SK-N-MC (cell line): ENCODE measurements at regions not wholly inside any gene's neighbourhood (a gene's known extent, or its start where the extent isn't known, plus 50 kb on each side); places are given as distances from the start of the nearest gene placed in this dataset.

Experiments used
- DNase-seq: peaks from one replicate; pipeline ENCODE4 v3.0.0-alpha.2; 2011; ENCODE audit warnings: low read depth, low spot score
- H3K27ac ChIP-seq: fragments of 200-600 bp; sonication (generic); 2 replicates; pipeline ENCODE4 v1.5.1; 2016; ENCODE audit warnings: mixed run types
- H3K36me3 ChIP-seq: fragments of 200-600 bp; sonication (generic); 2 replicates; pipeline ENCODE4 v1.6.1; 2017; ENCODE audit warnings: antibody characterized with exemption, low read length, mixed read lengths; ENCODE audit not compliant: insufficient read depth
- H3K4me3 ChIP-seq: fragments of 200-600 bp; sonication (generic); 2 replicates; pipeline ENCODE4 v1.5.1; 2016
- H3K9ac ChIP-seq: fragments of 200-600 bp; sonication (generic); 2 replicates; pipeline ENCODE4 v1.8.0; 2017; ENCODE audit warnings: mixed run types, mixed read lengths; ENCODE audit not compliant: insufficient read length
- H3K9me3 ChIP-seq: fragments of 200-600 bp; sonication (generic); 2 replicates; pipeline ENCODE4 v1.6.1; 2017; ENCODE audit warnings: low read depth, mild to moderate bottlenecking, antibody characterized with exemption, low read length, moderate library complexity, mixed read lengths
- EZH2 ChIP-seq: fragments of 200-600 bp; sonication (generic); IDR thresholded peaks from one replicate; pipeline ENCODE4 v1.6.1; 2017; ENCODE audit warnings: antibody characterized with exemption
- FOXP2 ChIP-seq: optimal IDR thresholded peaks from 2 replicates; pipeline ENCODE3; 2011; ENCODE audit warnings: mild to moderate bottlenecking, moderate library complexity; ENCODE audit not compliant: insufficient read depth; ENCODE audit errors: extremely low read length, control extremely low read depth
- POLR2AphosphoS5 ChIP-seq: IDR thresholded peaks from 2 replicates; pipeline ENCODE4 v1.6.1; 2012; ENCODE audit warnings: mild to moderate bottlenecking, low read depth, low read length, borderline replicate concordance

GRCh38 chr17:13813347-13814240, 211.9 kb upstream of the HS3ST3A1 start:
- Histone ChIP-seq H3K27ac (no peak overlapping the region), H3K9me3 (no peaks in the 10 kb centered on the region), H3K4me3 (no peak overlapping the region), H3K9ac (no peak overlapping the region), H3K36me3 (no peaks in the 10 kb centered on the region)
- no peak for DNase-seq
- TF ChIP-seq FOXP2, result no peak
- TF ChIP-seq EZH2, result no peak
- no peak for TF ChIP-seq POLR2AphosphoS5

GRCh38 chr17:13822700-13823099, 221.0 kb upstream of the HS3ST3A1 start:
- Histone ChIP-seq H3K4me3 (no peak overlapping the region), H3K27ac (no peak overlapping the region), H3K9me3 (no peaks in the 10 kb centered on the region), H3K9ac (no peak overlapping the region), H3K36me3 (no peaks in the 10 kb centered on the region)
- TF ChIP-seq EZH2 (no peak), POLR2AphosphoS5 (no peak), FOXP2 (no peak)
- no peak for DNase-seq

GRCh38 chr17:13825526-13826040, 223.9 kb upstream of the HS3ST3A1 start:
- no peaks in the 10 kb centered on the region for H3K9me3 ChIP-seq
- no peak for TF ChIP-seq FOXP2
- TF ChIP-seq POLR2AphosphoS5, result no peak
- no peak for TF ChIP-seq EZH2
- H3K9ac ChIP-seq, result no peak overlapping the region
- no peak for DNase-seq
- no peak overlapping the region for H3K4me3 ChIP-seq
- no peak overlapping the region for H3K27ac ChIP-seq
- no peaks in the 10 kb centered on the region for H3K36me3 ChIP-seq

- Histone ChIP-seq H3K9me3 (no peaks in the 10 kb centered on the region), H3K4me3 (no peak overlapping the region), H3K27ac (no peak overlapping the region), H3K36me3 (no peaks in the 10 kb centered on the region), H3K9ac (no peak overlapping the region)
- TF ChIP-seq EZH2 (no peak), FOXP2 (no peak), POLR2AphosphoS5 (no peak)
- no peak for DNase-seq
Measured at GRCh38 chr17:13827118-13827517, 225.4 kb upstream of the HS3ST3A1 start.

- DNase-seq, result no peak
- TF ChIP-seq POLR2AphosphoS5 (no peak), FOXP2 (no peak), EZH2 (no peak)
- H3K36me3 ChIP-seq, result no peaks in the 10 kb centered on the region
Measured at GRCh38 chr17:13833921-13834320, 232.2 kb upstream of the HS3ST3A1 start.

GRCh38 chr17:13835151-13835550, 233.4 kb upstream of the HS3ST3A1 start:
- Histone ChIP-seq H3K9me3 (no peaks in the 10 kb centered on the region), H3K27ac (no peak overlapping the region), H3K4me3 (no peak overlapping the region), H3K9ac (no peak overlapping the region), H3K36me3 (no peaks in the 10 kb centered on the region)
- DNase-seq, result no peak
- TF ChIP-seq EZH2 (no peak), FOXP2 (no peak), POLR2AphosphoS5 (no peak)

More at GRCh38 chr17:13833921-13834320, 232.2 kb upstream of the HS3ST3A1 start:
- Histone ChIP-seq H3K27ac (no peak overlapping the region), H3K9me3 (no peaks in the 10 kb centered on the region), H3K4me3 (no peak overlapping the region), H3K9ac (no peak overlapping the region)

- no peak for DNase-seq
- Histone ChIP-seq H3K36me3 (no peaks in the 10 kb centered on the region), H3K9me3 (no peaks in the 10 kb centered on the region), H3K27ac (no peak overlapping the region), H3K9ac (no peak overlapping the region), H3K4me3 (no peak overlapping the region)
- TF ChIP-seq EZH2, result no peak
- no peak for TF ChIP-seq POLR2AphosphoS5
- TF ChIP-seq FOXP2, result no peak
Measured at GRCh38 chr17:13837417-13837816, 231.9 kb upstream of the COX10 start.

GRCh38 chr17:13840254-13840653, 229.1 kb upstream of the COX10 start:
- Histone ChIP-seq H3K36me3 (no peaks in the 10 kb centered on the region), H3K4me3 (no peak overlapping the region), H3K27ac (no peak overlapping the region), H3K9me3 (no peaks in the 10 kb centered on the region), H3K9ac (no peak overlapping the region)
- DNase-seq, result no peak
- TF ChIP-seq POLR2AphosphoS5 (no peak), FOXP2 (no peak), EZH2 (no peak)
